Loucy (cell line): ENCODE measurements at regions not wholly inside any gene's neighbourhood (a gene's known extent, or its start where the extent isn't known, plus 50 kb on each side); places are given as distances from the start of the nearest gene placed in this dataset.

Experiments used
- CTCF ChIP-seq: fragments of 200-600 bp; sonication (generic); conservative IDR thresholded peaks from 2 replicates; pipeline ENCODE4 v1.5.1; 2014; ENCODE audit warnings: mild to moderate bottlenecking, antibody characterized with exemption, low read length
- EZH2phosphoT487 ChIP-seq: fragments of 200-600 bp; IDR thresholded peaks from 2 replicates; pipeline ENCODE4 v1.6.1; 2018; ENCODE audit warnings: antibody characterized with exemption, mild to moderate bottlenecking, moderate library complexity, borderline replicate concordance

- TF ChIP-seq CTCF (no peak), EZH2phosphoT487 (no peak)
Measured at GRCh38 chr13:53321296-53321801, 292.7 kb downstream of the OLFM4 start.
